ENCODE measurements at regions not wholly inside any gene's neighbourhood (a gene's known extent, or its start where the extent isn't known, plus 50 kb on each side); places are given as distances from the start of the nearest gene placed in this dataset.

GRCh38 chr4:12105519-12105918 is 676.8 kb upstream of the HS3ST1 start:
- POLR2A ChIA-PET (ENCODE audit: partially characterized antibody) = no interaction called here
- TF ChIP-seq SUZ12 (IDR thresholded peaks at IDR 0.05; ENCODE audit: low read length) (no peak), POU5F1 (IDR thresholded peaks at IDR 0.05; ENCODE audit: low read depth, low read length) (no peak), TBP (IDR thresholded peaks at IDR 0.05; ENCODE audit: low read depth, low read length) (no peak), KDM4A (IDR thresholded peaks at IDR 0.05; ENCODE audit: low read depth, low read length, severe bottlenecking) (no peak), CEBPB (IDR thresholded peaks at IDR 0.05; ENCODE audit: low read depth, low read length) (no peak), ASH2L (IDR thresholded peaks at IDR 0.05; ENCODE audit: low read length) (no peak)

More at GRCh38 chr4:12105519-12105918, 676.8 kb upstream of the HS3ST1 start:
- no peaks in the 10 kb centered on the region for H3K79me2 ChIP-seq (ENCODE audit: control insufficient read depth in 1 of 2, insufficient read depth in 2 of 2, low read length in 2 of 2)
- H3K9ac ChIP-seq (replicated peaks in 1 of 4; ENCODE audit: extremely low read depth in 1 of 4, low read depth in 3 of 4, low read length in 3 of 4) = no peak overlapping the region
- H4K5ac ChIP-seq (ENCODE audit: insufficient read length, low read depth, low read length) = no peak overlapping the region
- no peaks in the 10 kb centered on the region for H3K9me3 ChIP-seq (ENCODE audit: insufficient read depth in 2 of 2, low read depth in 1 of 2, low read length in 1 of 2)
- CTCF ChIA-PET (ENCODE audit: partially characterized antibody) = no interaction called here
- H2AFZ ChIP-seq (ENCODE audit: low read length) = no peak overlapping the region
- no peak overlapping the region for H2BK15ac ChIP-seq (ENCODE audit: low read length)
- no peak overlapping the region for H3K4me2 ChIP-seq (ENCODE audit: insufficient read depth in 1 of 2, low read depth in 2 of 2, low read length in 2 of 2)
- no peaks in the 10 kb centered on the region for H3K36me3 ChIP-seq (ENCODE audit: control insufficient read depth in 2 of 4, insufficient read depth in 4 of 4, low read length in 3 of 4)
- H4K8ac ChIP-seq (ENCODE audit: extremely low read depth, insufficient read depth, low read length) = no peak overlapping the region
- no peaks in the 10 kb centered on the region for H4K20me1 ChIP-seq (replicated peaks in 1 of 2; ENCODE audit: control insufficient read depth in 1 of 2, insufficient read depth in 2 of 2, low read length in 2 of 2)
- H2BK120ac ChIP-seq (replicated peaks; ENCODE audit: low read depth, low read length) = no peak overlapping the region
- DNase-seq (ENCODE audit: low read depth in 1 of 2, low spot score in 2 of 2) = no peak
- no peak overlapping the region for H3K27ac ChIP-seq (ENCODE audit: low read depth, low read length)
- H3K27me3 ChIP-seq (replicated peaks in 1 of 4; ENCODE audit: control insufficient read depth in 3 of 4, extremely low read depth in 1 of 4, insufficient read depth in 3 of 4, low read length in 3 of 4) = no peaks in the 10 kb centered on the region
- H3K56ac ChIP-seq (replicated peaks; ENCODE audit: insufficient read length, low read depth, low read length) = no peak overlapping the region
- H2BK5ac ChIP-seq (ENCODE audit: low read depth, low read length) = no peak overlapping the region
- H3K4ac ChIP-seq (replicated peaks; ENCODE audit: insufficient read length, low read depth, low read length) = no peak overlapping the region
- H3K23ac ChIP-seq (ENCODE audit: insufficient read length) = no peak overlapping the region
- no peak overlapping the region for H2AK5ac ChIP-seq (ENCODE audit: low read depth, low read length)
- H2BK20ac ChIP-seq (ENCODE audit: low read length) = no peak overlapping the region
- H3K4me1 ChIP-seq (replicated peaks in 1 of 4; ENCODE audit: control insufficient read depth in 3 of 4, insufficient read depth in 4 of 4, low read length in 3 of 4) = no peaks in the 10 kb centered on the region
- no peak overlapping the region for H4K91ac ChIP-seq (replicated peaks; ENCODE audit: insufficient read length, low read length)
- no peak for FAIRE-seq
- H2BK12ac ChIP-seq (ENCODE audit: low read depth, low read length) = no peak overlapping the region
- H3K14ac ChIP-seq (ENCODE audit: insufficient read length) = no peak overlapping the region
- H3K4me3 ChIP-seq (ENCODE audit: extremely low read depth in 1 of 4, insufficient read depth in 2 of 4, low read depth in 3 of 4, low read length in 4 of 4) = no peak overlapping the region
- no peak overlapping the region for H3K18ac ChIP-seq (ENCODE audit: extremely low read depth, low read length)
- H3K79me1 ChIP-seq (ENCODE audit: low read depth, low read length) = no peaks in the 10 kb centered on the region
- H3K23me2 ChIP-seq (ENCODE audit: low read depth, low read length) = no peaks in the 10 kb centered on the region
- 95% methylated on average over 5 of the region's 5 CpGs; no CpG with 5 or more reads in 1 of the 2 experiments for WGBS, 2 experiments (ENCODE audit: extremely low coverage in 1 of 2, insufficient coverage in 1 of 2, insufficient read length in 1 of 2, insufficient replicate concordance in 2 of 2, low coverage in 1 of 2, low lambda C conversion rate in 2 of 2, missing lambda C conversion rate in 1 of 2)
